ENCODE measurements at regions not wholly inside any gene's neighbourhood (a gene's known extent, or its start where the extent isn't known, plus 50 kb on each side); places are given as distances from the start of the nearest gene placed in this dataset.

DNA sequence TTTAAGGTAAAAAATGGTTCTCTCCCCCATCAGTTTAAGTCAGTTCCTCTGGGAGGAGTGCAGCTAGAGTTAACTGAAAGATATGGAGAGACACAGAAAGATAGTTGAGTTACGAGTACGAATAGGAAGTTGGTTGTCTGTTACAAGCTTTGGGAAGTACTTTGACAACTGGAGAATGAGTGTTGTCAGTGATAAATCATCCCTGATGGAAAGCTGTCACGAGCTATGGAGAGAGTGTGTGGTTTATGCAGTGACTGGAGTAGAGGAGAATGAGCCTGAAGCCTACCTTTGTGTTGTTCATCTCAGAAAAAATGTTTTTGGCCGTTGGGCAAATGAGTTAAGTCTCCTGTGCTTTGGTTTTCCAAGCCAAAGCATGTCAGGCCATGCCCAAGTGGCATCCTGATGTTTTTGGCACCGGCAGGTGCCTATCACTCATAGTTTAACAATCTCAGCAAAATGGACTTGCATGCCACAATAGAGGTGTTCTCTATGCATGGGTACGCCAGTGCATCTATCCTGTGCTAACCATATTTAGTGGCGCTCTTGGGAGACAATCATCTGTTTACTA, 350.2 kb downstream of the IRS2 start:
- TF ChIP-seq, protein P1, sequence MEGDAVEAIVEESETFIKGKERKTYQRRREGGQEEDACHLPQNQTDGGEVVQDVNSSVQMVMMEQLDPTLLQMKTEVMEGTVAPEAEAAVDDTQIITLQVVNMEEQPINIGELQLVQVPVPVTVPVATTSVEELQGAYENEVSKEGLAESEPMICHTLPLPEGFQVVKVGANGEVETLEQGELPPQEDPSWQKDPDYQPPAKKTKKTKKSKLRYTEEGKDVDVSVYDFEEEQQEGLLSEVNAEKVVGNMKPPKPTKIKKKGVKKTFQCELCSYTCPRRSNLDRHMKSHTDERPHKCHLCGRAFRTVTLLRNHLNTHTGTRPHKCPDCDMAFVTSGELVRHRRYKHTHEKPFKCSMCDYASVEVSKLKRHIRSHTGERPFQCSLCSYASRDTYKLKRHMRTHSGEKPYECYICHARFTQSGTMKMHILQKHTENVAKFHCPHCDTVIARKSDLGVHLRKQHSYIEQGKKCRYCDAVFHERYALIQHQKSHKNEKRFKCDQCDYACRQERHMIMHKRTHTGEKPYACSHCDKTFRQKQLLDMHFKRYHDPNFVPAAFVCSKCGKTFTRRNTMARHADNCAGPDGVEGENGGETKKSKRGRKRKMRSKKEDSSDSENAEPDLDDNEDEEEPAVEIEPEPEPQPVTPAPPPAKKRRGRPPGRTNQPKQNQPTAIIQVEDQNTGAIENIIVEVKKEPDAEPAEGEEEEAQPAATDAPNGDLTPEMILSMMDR (IDR thresholded peaks at IDR 0.05): no peak
- no peak for TF ChIP-seq POLR2A (IDR thresholded peaks at IDR 0.05)
